HFFc6 (cell line): ENCODE measurements at regions not wholly inside any gene's neighbourhood (a gene's known extent, or its start where the extent isn't known, plus 50 kb on each side); places are given as distances from the start of the nearest gene placed in this dataset.

Experiments
- DNase-seq: peaks from one replicate; pipeline ENCODE4 v3.0.0-alpha.2; 2018
- H3K27ac Mint-ChIP-seq: 2 replicates; pipeline ENCODE4 v1.8.0; 2020; ENCODE audit warnings: mild to moderate bottlenecking, mixed read lengths
- H3K27me3 Mint-ChIP-seq: 2 replicates; pipeline ENCODE4 v1.8.0; 2021; ENCODE audit warnings: mild to moderate bottlenecking, moderate library complexity, mixed read lengths; ENCODE audit not compliant: insufficient read depth
- H3K36me3 Mint-ChIP-seq: 2 replicates; pipeline ENCODE4 v1.8.0; 2021; ENCODE audit warnings: low read depth, mixed read lengths
- H3K4me1 Mint-ChIP-seq: 2 replicates; pipeline ENCODE4 v1.8.0; 2020; ENCODE audit warnings: low read depth, mixed read lengths
- H3K4me3 Mint-ChIP-seq: 2 replicates; pipeline ENCODE4 v1.8.0; 2020; ENCODE audit warnings: mild to moderate bottlenecking, moderate library complexity, mixed read lengths
- H3K9me3 Mint-ChIP-seq: 2 replicates; pipeline ENCODE4 v1.8.0; 2020; ENCODE audit warnings: mild to moderate bottlenecking, mixed read lengths
- TF ChIP-seq, protein P1 (sequence below): fragments of 200-600 bp; sonication (generic); IDR thresholded peaks from 2 replicates; pipeline ENCODE4 v1.5.0; 2021; ENCODE audit warnings: antibody characterized with exemption, mild to moderate bottlenecking

DNA sequence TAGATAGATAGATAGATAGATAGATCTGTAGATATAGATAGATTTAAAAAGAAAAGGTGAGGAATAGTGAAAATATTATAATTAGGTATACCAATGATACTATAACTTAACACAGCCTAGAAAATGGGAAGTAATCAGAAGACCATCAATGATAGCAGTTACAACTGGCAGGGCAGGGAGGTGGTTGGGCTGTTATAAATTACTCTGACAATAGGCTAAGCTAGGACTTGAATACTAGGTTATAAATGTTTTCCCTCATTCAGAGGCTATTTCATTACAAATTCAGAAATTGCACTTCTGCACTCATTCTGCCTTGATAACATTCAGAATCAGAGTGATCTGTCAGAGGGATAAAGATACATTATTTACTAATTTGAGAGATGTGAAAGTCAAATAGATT is 273.4 kb upstream of the PLD5 start:
- H3K27me3 Mint-ChIP-seq, result no peaks in the 10 kb centered on the region
- H3K36me3 Mint-ChIP-seq, result no peaks in the 10 kb centered on the region; the same call in 1 of the 2 replicates
- no peak overlapping the region for H3K27ac Mint-ChIP-seq
- peaks cover 19% of the 10 kb centered on the region for H3K9me3 Mint-ChIP-seq
- DNase-seq, result no peak
- H3K4me3 Mint-ChIP-seq, result no peak overlapping the region
- H3K4me1 Mint-ChIP-seq, result no peaks in the 10 kb centered on the region
- TF ChIP-seq, protein P1, sequence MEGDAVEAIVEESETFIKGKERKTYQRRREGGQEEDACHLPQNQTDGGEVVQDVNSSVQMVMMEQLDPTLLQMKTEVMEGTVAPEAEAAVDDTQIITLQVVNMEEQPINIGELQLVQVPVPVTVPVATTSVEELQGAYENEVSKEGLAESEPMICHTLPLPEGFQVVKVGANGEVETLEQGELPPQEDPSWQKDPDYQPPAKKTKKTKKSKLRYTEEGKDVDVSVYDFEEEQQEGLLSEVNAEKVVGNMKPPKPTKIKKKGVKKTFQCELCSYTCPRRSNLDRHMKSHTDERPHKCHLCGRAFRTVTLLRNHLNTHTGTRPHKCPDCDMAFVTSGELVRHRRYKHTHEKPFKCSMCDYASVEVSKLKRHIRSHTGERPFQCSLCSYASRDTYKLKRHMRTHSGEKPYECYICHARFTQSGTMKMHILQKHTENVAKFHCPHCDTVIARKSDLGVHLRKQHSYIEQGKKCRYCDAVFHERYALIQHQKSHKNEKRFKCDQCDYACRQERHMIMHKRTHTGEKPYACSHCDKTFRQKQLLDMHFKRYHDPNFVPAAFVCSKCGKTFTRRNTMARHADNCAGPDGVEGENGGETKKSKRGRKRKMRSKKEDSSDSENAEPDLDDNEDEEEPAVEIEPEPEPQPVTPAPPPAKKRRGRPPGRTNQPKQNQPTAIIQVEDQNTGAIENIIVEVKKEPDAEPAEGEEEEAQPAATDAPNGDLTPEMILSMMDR, result no peak

DNA sequence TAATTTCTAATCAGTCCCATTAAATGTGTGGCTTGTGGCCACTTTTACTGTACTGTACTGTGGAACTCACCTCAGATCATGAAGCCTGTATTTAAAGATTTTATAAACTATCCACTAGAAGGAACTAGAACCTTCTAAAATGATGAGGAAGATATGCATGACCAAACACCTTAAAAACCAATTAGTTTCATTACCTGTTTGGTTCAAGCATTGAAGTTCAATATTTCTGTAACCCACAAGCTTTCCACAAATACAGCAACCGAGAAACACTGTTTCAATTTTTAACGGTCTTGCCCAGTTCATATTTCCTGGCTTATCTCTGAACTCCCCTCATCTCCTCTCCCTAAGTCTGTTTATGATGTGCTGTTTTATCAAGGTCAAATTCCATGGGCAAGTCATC is 264.3 kb upstream of the PLD5 start:
- Mint-ChIP-seq H3K4me1 (no peaks in the 10 kb centered on the region), H3K27ac (no peak overlapping the region), H3K27me3 (peaks cover 1% of the 10 kb centered on the region), H3K4me3 (no peak overlapping the region), H3K36me3 (no peaks in the 10 kb centered on the region), H3K9me3 (peaks cover 44% of the 10 kb centered on the region)
- no peak for DNase-seq
- TF ChIP-seq, protein P1, result no peak

DNA sequence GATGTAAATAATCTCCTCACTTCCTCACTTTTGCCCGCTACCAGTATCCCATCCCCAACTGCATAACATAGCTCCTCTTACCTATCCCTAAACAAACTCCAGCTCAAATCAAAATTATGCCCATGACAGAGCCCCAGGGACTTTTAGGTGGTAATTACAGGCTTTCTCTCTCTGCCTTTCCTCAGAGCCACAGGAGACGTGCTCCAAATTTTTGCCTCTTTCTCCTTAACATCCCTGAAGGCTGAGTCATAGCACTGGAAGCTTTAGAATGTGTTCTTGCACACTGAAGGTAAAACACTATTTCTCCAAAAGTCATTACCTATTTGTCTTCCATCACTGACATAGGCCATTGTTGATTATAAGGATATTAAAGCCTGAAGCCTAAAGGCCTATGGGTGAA is 263.5 kb upstream of the PLD5 start:
- H3K36me3 Mint-ChIP-seq, result no peaks in the 10 kb centered on the region
- H3K27me3 Mint-ChIP-seq, result peaks cover 1% of the 10 kb centered on the region
- H3K4me3 Mint-ChIP-seq, result no peak overlapping the region
- H3K4me1 Mint-ChIP-seq, result no peaks in the 10 kb centered on the region
- peaks cover 47% of the 10 kb centered on the region for H3K9me3 Mint-ChIP-seq
- TF ChIP-seq, protein P1, result no peak
- DNase-seq, result no peak
- no peak overlapping the region for H3K27ac Mint-ChIP-seq

DNA sequence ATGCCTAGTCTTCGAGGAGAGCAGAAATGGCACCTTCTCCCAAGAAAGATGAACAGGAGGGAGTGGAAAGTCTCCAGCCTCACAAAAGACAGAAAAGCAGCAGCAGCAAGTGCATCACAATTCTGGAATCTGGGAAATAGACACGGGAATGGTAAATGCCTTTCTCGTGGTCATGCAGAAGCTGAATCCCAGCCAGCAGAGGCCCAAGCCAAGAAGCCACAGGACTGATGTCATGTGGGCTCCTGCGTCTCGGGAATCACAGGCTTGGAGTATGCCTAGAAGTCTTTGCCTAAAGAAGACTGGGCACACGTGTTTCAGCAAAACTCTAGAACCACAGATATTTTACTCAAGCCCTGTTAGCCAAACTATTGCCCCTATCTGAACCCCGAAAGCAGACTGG is 260.3 kb upstream of the PLD5 start:
- TF ChIP-seq, protein P1, result no peak
- no peak overlapping the region for H3K27ac Mint-ChIP-seq
- H3K36me3 Mint-ChIP-seq, result no peaks in the 10 kb centered on the region
- peaks cover 51% of the 10 kb centered on the region for H3K9me3 Mint-ChIP-seq
- H3K4me3 Mint-ChIP-seq, result no peak overlapping the region
- no peak for DNase-seq
- no peaks in the 10 kb centered on the region for H3K4me1 Mint-ChIP-seq
- H3K27me3 Mint-ChIP-seq, result peaks cover 1% of the 10 kb centered on the region

DNA sequence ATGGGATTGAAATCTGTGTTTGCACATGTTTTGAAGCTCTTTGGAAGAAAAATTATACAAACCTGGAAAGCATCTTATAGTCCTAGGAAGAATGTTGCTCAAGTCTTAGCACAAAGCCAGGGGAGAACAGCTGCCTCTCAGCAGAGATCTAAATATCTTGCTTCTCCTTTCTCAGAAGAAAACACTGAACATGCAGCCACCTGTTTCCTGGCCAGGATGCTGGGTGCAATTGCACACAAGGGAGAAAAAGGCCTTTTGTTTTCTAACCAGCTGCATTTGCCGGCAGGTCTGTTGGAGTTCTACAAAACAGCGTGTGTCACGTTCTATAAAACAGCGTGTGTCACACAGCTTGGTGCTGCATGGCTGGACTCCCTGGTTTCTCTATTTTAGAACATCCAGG is 259.6 kb upstream of the PLD5 start:
- no peak for DNase-seq
- H3K9me3 Mint-ChIP-seq, result peaks cover 45% of the 10 kb centered on the region
- H3K4me1 Mint-ChIP-seq, result no peaks in the 10 kb centered on the region
- H3K27ac Mint-ChIP-seq, result no peak overlapping the region
- H3K4me3 Mint-ChIP-seq, result no peak overlapping the region
- TF ChIP-seq, protein P1, result no peak
- no peaks in the 10 kb centered on the region for H3K36me3 Mint-ChIP-seq
- no peaks in the 10 kb centered on the region; the same call in 1 of the 2 replicates for H3K27me3 Mint-ChIP-seq

DNA sequence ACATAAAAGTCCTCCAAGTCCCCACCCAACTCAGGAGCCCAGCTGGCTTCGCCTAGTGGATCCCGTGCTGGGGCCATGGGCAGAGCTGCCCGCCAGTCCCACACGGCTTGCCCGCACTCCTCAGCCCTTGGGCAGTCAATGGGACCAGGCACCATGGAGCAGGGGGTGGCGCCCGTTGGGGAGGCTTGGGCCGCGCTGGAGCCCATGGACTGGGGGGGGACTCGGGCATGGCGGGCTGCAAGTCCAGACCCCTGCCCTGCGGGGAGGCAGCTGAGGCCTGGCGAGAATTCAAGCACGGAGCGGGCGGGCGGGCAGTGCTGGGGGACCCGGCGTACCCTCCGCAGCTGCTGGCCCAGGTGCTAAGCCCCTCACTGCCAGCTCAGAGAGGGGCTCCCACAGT is 249.8 kb upstream of the PLD5 start:
- H3K9me3 Mint-ChIP-seq, result peaks cover 42% of the 10 kb centered on the region
- no peak overlapping the region for H3K27ac Mint-ChIP-seq
- TF ChIP-seq, protein P1, result no peak
- H3K27me3 Mint-ChIP-seq, result no peaks in the 10 kb centered on the region; the same call in 1 of the 2 replicates
- DNase-seq, result no peak
- H3K36me3 Mint-ChIP-seq, result peaks cover 4% of the 10 kb centered on the region; the same call in 1 of the 2 replicates
- no peak overlapping the region for H3K4me3 Mint-ChIP-seq
- H3K4me1 Mint-ChIP-seq, result no peaks in the 10 kb centered on the region
